B cell (primary cell): ENCODE measurements at regions not wholly inside any gene's neighbourhood (a gene's known extent, or its start where the extent isn't known, plus 50 kb on each side); places are given as distances from the start of the nearest gene placed in this dataset.

Experiments
- EZH2 ChIP-seq: IDR thresholded peaks from 2 replicates; pipeline ENCODE4 v1.6.1; 2012; ENCODE audit warnings: borderline replicate concordance, low read depth, mild to moderate bottlenecking, moderate library complexity, low read length; ENCODE audit not compliant: insufficient read depth, poor library complexity, severe bottlenecking
- TF ChIP-seq, protein P1 (sequence below): fragments of 200-600 bp; IDR thresholded peaks from one replicate; pipeline ENCODE4 v1.8.0; 2022; ENCODE audit warnings: antibody characterized with exemption, mild to moderate bottlenecking

DNA sequence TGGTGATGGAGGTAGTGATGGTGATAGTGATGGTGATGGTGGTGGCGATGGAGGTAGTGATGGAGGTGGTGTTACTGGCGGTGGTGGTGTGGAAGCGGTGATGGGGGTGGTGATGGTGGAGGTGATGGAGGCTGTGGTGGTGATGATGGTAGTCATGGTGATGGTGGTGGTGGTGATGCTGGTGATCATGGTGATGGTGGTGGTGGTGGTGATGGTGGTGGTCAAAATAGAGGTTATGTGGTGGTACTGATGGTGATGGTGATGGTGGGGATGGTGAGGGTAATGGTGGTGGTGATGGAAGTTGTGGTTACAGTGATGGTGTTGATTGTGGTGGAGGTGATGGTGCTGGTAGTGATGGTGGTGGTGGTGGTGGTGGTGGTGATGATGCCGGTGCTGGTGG lies 199.2 kb downstream of the IGLL1 start:
- TF ChIP-seq, protein P1, sequence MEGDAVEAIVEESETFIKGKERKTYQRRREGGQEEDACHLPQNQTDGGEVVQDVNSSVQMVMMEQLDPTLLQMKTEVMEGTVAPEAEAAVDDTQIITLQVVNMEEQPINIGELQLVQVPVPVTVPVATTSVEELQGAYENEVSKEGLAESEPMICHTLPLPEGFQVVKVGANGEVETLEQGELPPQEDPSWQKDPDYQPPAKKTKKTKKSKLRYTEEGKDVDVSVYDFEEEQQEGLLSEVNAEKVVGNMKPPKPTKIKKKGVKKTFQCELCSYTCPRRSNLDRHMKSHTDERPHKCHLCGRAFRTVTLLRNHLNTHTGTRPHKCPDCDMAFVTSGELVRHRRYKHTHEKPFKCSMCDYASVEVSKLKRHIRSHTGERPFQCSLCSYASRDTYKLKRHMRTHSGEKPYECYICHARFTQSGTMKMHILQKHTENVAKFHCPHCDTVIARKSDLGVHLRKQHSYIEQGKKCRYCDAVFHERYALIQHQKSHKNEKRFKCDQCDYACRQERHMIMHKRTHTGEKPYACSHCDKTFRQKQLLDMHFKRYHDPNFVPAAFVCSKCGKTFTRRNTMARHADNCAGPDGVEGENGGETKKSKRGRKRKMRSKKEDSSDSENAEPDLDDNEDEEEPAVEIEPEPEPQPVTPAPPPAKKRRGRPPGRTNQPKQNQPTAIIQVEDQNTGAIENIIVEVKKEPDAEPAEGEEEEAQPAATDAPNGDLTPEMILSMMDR = no peak
- no peak for TF ChIP-seq EZH2
